Ureter (tissue), 1 donor: ENCODE measurements at regions not wholly inside any gene's neighbourhood (a gene's known extent, or its start where the extent isn't known, plus 50 kb on each side); places are given as distances from the start of the nearest gene placed in this dataset.

Experiments used
- DNase-seq: peaks from one replicate; pipeline ENCODE4 v3.0.0-alpha.2; 2020; ENCODE audit warnings: low spot score
- donor health status: DM: yes; HTN: yes; CAD: no.

GRCh38 chr5:5953584-5954274 is 424.6 kb downstream of the MED10 start:
- no peak for DNase-seq

- DNase-seq: no peak
These were observed 426.4 kb downstream of the MED10 start for GRCh38 chr5:5951953-5952352.

- DNase-seq: no peak
These were observed 427.7 kb downstream of the MED10 start for GRCh38 chr5:5950658-5951057.

GRCh38 chr5:5941486-5941885 is 436.9 kb downstream of the MED10 start:
- no peak for DNase-seq

- no peak for DNase-seq
These were observed 438.5 kb downstream of the MED10 start for GRCh38 chr5:5939759-5940370.

- DNase-seq: no peak
These were observed 444.7 kb downstream of the MED10 start for GRCh38 chr5:5933651-5934050.

GRCh38 chr5:5932824-5933223 is 445.5 kb downstream of the MED10 start:
- DNase-seq: no peak

GRCh38 chr5:5930561-5930960 is 447.8 kb downstream of the MED10 start:
- DNase-seq: no peak

- DNase-seq: no peak
These were observed 448.9 kb downstream of the MED10 start for GRCh38 chr5:5929291-5930020.

- DNase-seq: no peak
These were observed 453.2 kb downstream of the MED10 start for GRCh38 chr5:5925191-5925590.

GRCh38 chr5:5919411-5919810 is 458.9 kb downstream of the MED10 start:
- DNase-seq: no peak

- DNase-seq: no peak
These were observed 471.6 kb downstream of the MED10 start for GRCh38 chr5:5906778-5907177.

GRCh38 chr5:5905186-5905585 is 473.2 kb downstream of the MED10 start:
- no peak for DNase-seq

GRCh38 chr5:5904113-5904512 is 474.2 kb downstream of the MED10 start:
- DNase-seq: no peak

- DNase-seq: no peak
These were observed 475.4 kb downstream of the MED10 start for GRCh38 chr5:5902678-5903646.

GRCh38 chr5:5900350-5900749 is 477.9 kb downstream of the ICE1 start:
- no peak for DNase-seq

- no peak for DNase-seq
These were observed 477.2 kb downstream of the ICE1 start for GRCh38 chr5:5899716-5900115.

- no peak for DNase-seq
These were observed 465.8 kb downstream of the ICE1 start for GRCh38 chr5:5888284-5888683.

- DNase-seq: no peak
These were observed 465.4 kb downstream of the ICE1 start for GRCh38 chr5:5887833-5888232.

GRCh38 chr5:5886812-5887486 is 464.5 kb downstream of the ICE1 start:
- no peak for DNase-seq

- DNase-seq: no peak
These were observed 463.9 kb downstream of the ICE1 start for GRCh38 chr5:5886353-5886752.
